NCI-H446 treated with DMSO at 0.1 percent for 48 hours (cell line): ENCODE measurements at regions not wholly inside any gene's neighbourhood (a gene's known extent, or its start where the extent isn't known, plus 50 kb on each side); places are given as distances from the start of the nearest gene placed in this dataset.

Experiments
- DNase-seq: peaks from one replicate; lab custom pipeline; 2025; lab: John Stamatoyannopoulos, UW

DNA sequence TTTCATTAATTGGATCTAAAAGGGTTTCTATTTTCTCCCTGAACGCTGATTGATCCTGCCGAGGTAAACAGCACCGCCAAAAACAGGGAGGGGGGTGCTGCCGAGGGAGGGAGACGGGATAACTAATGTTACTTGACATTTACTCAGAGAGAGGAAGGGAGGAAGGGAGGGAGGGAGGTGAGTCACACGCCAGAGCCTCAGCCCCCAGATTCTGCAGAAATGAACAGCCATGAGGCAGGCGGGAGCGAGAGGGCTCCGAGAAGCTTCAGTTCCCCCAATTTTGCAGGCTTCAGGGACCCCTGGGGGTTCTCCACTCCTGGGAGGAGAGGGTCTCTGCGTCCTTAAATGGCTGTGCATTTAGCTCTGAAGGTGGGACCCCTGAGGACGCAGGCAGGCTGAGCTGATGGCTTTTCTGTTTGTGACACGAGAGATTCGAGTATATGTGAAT is 59.1 kb upstream of the IER5L start:
- DNase-seq, result no peak

DNA sequence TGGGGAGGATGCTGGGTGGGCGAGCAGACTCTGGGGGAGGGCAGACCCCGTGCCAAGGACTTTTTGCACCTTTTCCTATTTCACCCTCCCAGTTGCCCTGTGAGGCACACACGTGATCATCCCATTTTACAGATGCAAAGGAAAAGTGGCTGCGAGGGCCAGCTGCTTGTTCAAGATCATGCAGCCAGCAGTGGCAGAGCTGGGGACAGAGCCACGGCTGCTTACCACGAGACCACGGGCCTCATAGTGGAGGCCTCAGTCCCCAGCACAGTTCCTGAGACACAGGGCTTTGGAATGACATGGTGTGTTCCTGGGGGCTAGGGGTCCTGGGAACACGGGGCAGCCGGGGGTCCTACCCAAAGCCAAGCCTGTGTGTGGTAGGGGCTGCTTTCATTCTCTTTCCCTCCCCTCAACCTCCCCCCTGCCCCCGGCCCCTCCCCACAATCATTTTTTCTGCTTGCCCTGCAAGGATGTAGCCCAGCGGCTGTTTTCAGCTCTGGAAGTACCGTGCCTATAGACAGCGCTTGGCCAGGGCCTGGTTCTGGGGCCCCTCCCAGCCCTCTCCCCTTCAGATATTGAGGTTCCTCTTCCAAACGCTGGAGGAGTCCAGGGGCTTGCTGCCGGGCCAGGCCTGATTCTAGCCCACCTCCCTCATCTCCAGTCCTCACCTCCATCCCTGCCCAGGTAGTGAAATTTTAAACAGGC is 58.5 kb upstream of the IER5L start:
- DNase-seq, result no peak

DNA sequence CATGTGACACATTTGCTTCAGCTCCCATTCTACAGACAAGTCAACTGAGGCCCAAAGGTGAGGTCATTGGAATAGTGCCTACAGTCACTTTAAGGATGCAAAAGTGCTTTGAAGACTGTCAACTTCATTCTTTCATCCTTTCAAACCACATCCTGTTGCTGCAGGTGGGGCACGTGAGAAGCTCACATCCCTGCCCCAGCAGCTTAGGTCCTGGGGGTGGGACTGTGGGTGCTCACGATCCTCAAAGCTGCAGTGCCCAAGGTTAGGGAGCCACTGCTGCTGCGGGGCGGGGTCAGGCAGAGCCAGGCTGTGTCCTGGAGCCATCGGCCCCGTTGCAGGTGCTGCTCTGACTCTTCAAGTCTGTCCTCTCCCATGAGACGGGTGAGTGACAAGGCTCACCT is 57.9 kb upstream of the IER5L start:
- no peak for DNase-seq

DNA sequence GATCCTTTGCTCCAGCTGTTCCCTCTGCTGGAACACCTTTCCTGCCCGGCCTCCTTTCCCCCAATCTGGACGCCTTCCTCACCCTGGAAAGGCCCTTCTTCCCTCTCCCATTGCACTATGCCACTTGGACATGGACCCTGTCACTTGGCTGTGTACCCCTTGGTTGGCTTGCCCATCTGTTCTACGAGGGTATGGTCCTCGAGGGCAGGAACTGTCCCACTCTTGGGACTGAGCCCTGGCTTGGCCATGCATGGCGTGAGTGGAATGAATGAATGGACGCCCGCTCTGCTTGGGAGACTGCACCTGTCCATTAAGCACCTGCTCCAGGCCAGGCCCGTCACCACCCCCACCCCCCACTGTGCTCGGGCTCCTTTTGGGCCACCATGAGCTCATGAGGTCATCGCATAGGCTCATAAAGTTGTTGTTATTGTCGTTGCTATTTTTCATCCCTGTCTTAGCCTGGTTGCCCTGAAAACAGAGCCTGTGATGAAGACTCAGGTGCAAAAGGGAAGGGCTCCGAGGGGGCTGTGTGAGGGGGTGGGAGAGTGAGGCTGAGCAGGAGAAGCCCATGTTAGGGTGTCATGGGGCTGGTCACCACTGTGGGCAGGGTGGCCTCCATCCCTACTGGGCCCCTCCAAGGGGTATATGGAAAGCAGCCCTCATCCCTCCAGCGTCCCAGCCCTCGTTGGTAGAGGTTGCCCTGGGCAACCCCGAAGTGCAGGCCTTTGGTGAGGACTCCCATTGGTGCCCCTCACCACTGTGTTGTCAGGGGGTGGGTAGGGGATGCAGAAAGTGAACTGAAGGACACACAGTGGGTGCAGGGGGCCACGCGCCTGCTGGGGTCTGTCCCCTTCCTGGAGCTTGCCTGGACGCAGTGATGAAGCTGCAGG is 57.2 kb upstream of the IER5L start:
- no peak for DNase-seq

DNA sequence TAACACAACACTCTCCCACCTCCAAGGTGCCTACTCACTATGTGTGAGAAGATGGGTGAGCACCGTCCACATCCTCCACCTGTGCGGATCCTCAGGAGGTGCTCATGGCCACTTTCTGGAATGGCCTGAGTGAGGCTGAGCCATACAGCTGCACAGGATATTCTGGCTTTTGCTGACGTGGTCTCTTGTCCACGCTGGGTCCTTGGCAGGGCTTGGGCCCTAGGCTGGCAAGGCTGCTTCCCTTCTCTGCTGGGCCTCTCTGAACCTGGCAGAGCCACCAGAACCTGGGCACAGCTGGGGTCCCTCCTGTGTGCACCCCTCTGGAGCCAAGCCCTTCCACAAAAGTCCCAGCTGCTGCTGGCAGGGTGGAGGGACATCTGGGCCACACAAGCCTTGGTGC is 56.4 kb upstream of the IER5L start:
- no peak for DNase-seq

DNA sequence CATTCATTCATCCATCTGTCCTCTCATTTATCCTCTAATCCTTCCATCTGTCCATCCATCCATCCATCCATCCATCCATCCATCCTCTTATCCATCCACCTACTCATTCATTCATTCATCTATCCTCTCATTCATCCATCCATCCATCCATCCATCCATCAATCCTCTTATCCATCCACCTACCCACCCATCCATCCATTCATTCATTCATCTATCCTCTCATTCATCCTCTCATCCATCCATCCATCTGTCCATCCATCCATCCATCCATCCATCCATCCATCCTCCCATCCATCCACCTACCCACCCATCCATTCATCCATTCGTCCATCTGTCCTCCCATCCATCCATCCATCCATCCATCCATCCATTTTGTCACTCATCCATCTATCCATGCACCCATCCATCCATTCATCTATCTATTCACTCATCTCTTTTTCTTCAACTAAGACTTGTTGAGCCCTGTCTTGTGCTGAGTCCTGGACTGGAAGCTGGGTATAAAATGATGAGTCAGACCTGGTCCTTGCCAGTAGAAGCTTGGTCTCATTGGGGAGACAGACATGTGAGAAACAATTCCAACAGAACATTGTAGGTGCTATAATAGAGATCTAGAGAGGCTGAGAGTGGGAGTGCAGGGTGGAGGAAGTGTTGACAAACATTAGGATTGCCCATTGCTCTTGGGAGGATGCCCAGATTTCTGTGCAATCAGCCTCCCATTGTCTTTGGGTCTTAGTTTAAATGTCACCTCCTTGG is 55.0 kb upstream of the IER5L start:
- no peak for DNase-seq

DNA sequence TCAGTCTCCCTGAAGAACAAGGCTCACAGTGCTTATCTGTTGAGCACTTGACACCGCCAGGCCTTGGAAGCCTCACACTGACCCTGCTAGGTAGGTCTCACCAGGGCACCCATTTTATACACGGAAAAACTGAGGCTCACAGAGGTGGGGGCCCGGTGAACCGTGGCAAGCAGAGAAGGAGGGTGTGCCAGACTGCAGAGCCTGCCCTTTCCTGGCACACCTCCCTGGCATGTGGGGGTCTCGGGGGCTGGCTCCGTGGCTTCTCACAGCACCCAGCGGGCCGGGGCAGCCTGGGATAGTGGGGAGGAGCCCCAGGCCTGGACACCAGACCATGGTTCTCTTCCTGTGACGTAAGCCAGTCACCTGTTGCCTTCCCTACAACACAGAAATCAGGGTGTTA is 53.7 kb upstream of the IER5L start:
- DNase-seq, result no peak

DNA sequence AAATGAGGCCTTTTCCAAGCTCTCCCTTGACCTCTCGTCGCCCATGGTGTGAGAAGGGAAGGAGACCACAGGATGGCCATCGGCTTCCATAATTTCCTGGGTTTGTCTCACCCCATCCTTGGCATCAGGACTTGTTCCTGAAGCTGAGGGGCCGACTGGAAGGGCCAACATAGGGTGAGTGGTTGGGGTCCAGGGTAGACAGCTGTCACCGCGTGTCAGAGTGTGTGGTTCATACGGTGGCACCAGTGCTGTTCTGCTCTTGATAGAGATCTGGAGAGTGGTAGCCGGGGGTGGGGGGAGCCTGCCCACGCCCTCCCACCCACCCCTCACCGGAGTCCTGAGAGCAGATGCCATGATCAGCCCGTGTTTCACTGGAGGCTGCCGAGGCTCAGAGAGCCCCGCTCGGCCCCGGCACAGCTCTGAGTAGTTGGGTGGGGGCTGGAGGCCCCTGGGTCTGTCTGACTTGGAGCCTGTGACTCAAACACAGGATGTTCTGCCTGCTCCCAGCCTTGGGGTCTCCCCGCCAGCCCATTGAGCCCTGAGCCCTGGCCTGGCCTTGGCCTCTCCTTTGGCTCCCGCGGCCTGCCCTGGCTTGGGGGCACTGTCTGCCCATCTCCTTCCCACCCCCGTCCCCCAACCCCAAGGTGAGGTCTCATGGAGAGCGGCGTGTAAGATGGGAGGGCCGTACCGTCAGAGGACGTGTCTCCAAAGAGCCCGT is 53.1 kb upstream of the IER5L start:
- no peak for DNase-seq

DNA sequence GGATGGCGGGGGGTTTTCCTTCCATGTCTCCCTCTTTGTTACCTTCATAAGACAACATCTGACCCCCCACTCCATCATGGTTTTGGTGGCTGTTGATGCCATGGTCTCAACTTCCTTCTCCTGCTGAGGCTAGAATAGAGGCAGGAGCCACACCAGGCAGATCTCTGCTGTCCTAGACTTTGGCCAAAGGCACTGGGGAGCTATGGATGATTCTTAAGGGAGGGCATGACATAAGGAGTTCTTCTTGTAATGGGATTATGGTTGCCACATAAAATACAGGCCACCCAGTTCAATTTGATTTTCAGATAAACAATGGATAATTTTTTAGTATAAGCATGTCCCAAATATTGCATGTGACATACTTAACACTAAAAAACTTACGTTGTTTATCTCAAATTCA is 52.2 kb upstream of the IER5L start:
- DNase-seq, result no peak
